Common myeloid progenitor, CD34-positive (primary cell): ENCODE measurements at regions not wholly inside any gene's neighbourhood (a gene's known extent, or its start where the extent isn't known, plus 50 kb on each side); places are given as distances from the start of the nearest gene placed in this dataset.

Experiments
- CTCF ChIA-PET: fragments of 350-600 bp; sonication (Branson Sonifier 250); formaldehyde crosslinking; loops from one replicate; lab custom pipeline; 2021; ENCODE audit warnings: antibody characterized with exemption; lab: Charles Lee
- POLR2A ChIA-PET: fragments of 350-600 bp; sonication (Branson Sonifier 250); formaldehyde crosslinking; loops from one replicate; lab custom pipeline; 2021; ENCODE audit warnings: antibody characterized with exemption; lab: Charles Lee
- DNase-seq, 3 donors: peaks; one replicate each; pipeline versions ENCODE4 v3.0.0 to v3.0.0-alpha.2; 2013
- H3K27ac ChIP-seq, 2 experiments: 1 replicate in 1 of 2; 2 replicates in 1 of 2; pipeline ENCODE4 v1.7.0; 2013; ENCODE audit warnings: inconsistent platforms in 2 of 2, low read length in 2 of 2, mild to moderate bottlenecking in 2 of 2, low read depth in 1 of 2, moderate library complexity in 1 of 2; ENCODE audit not compliant: severe bottlenecking in 2 of 2, insufficient read depth in 1 of 2, poor library complexity in 1 of 2
- H3K27me3 ChIP-seq, 5 experiments: replicated peaks in 2 of 5; 1 replicate in 3 of 5; 2 replicates in 2 of 5; pipeline versions ENCODE4 v1.6.1 to v1.7.0; 2013; ENCODE audit warnings: low read length in 4 of 5, mild to moderate bottlenecking in 2 of 5, moderate library complexity in 2 of 5, inconsistent platforms in 1 of 5; ENCODE audit not compliant: insufficient read depth in 5 of 5, control insufficient read depth in 4 of 5
- H3K36me3 ChIP-seq, 4 experiments: 1 replicate in 2 of 4; 2 replicates in 2 of 4; pipeline versions ENCODE4 v1.6.1 to v1.7.0; 2013; ENCODE audit warnings: low read length in 3 of 4, control low read depth in 1 of 4, mild to moderate bottlenecking in 1 of 4; ENCODE audit not compliant: control insufficient read depth in 4 of 4, insufficient read depth in 4 of 4
- H3K4me1 ChIP-seq, 4 experiments: 1 replicate in 3 of 4; 2 replicates in 1 of 4; pipeline versions ENCODE4 v1.6.1 to v1.7.1; 2013; ENCODE audit warnings: low read length in 3 of 4, mild to moderate bottlenecking in 3 of 4, control low read depth in 1 of 4, inconsistent platforms in 1 of 4, moderate library complexity in 1 of 4; ENCODE audit not compliant: control insufficient read depth in 4 of 4, insufficient read depth in 4 of 4; ENCODE audit errors: control extremely low read depth in 1 of 4
- H3K4me3 ChIP-seq, 7 experiments: 1 replicate in 4 of 7; 2 replicates in 3 of 7; pipeline versions ENCODE4 v1.5.1 to v1.7.0; 2013; ENCODE audit warnings: mild to moderate bottlenecking in 7 of 7, low read length in 6 of 7, moderate library complexity in 6 of 7, inconsistent platforms in 2 of 7, low read depth in 2 of 7, control low read depth in 1 of 7; ENCODE audit not compliant: insufficient read depth in 4 of 7, control insufficient read depth in 1 of 7; ENCODE audit errors: extremely low read depth in 1 of 7
- H3K9me3 ChIP-seq, 5 experiments: 1 replicate in 4 of 5; 2 replicates in 1 of 5; pipeline versions ENCODE4 v1.6.1 to v1.7.1; 2013; ENCODE audit warnings: low read length in 4 of 5, mild to moderate bottlenecking in 2 of 5, inconsistent platforms in 1 of 5, low read depth in 1 of 5, moderate library complexity in 1 of 5; ENCODE audit not compliant: control insufficient read depth in 4 of 5, insufficient read depth in 2 of 5; ENCODE audit errors: control extremely low read depth in 1 of 5
- WGBS: methylation state at CpG from one replicate; pipeline ENCODE4 v1.1.5; 2013; ENCODE audit not compliant: insufficient coverage; 5-methylcytosine and 5-hydroxymethylcytosine counted together

DNA sequence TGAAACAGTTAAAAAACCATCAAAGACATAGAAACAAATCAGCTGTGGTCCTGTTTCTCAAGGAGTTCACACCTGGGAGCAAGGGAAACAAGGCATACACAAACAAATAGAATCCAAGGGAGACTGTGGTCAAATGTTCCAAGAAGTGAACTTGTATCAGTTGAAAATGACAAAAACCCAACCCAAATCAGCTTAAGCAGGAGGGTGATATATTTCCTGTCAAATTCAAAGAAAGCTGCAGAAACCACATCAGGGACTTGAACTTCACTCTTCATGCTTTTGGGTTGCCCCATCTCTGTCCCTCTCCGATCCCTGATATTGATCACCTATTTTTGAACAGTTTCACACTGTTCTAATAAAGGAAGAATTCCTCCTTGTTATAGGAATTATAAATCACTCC lies 148.6 kb upstream of the FMR1 start:
- no CpG with 5 or more reads among the region's 1 CpG for WGBS
- peak overlapping the region in 1 of 7 experiments; percentile 34 for H3K4me3 ChIP-seq
- peaks cover 0 to 5% (median under 1%) of the 10 kb centered on the region in 4 experiments for H3K4me1 ChIP-seq
- no peaks in the 10 kb centered on the region for H3K36me3 ChIP-seq
- no peaks in the 10 kb centered on the region for H3K27me3 ChIP-seq
- no peak overlapping the region for H3K27ac ChIP-seq
- peak in 2 of 3 donors; percentile 44 to 59 for DNase-seq
- ChIA-PET CTCF (no interaction called here), POLR2A (no interaction called here)
- no peaks in the 10 kb centered on the region for H3K9me3 ChIP-seq

DNA sequence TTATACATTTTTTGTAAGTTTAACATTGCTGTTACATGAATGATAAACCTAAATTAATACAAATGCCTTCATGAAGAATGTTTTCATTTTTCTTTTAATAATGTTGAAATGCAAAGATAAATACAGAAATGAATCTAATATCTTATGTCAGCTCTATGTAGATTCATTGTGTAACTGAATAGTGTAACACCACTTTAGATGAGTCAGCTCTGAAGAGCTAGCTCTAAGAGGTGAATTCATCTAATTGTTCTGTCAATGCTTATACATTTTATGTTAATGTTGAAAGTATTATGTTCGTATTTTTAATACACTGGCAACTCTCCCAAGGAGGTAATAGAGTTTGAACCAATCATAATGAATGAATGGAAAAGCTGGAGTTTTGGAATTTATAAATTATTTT lies 146.9 kb upstream of the FMR1 start:
- no peak overlapping the region for H3K4me3 ChIP-seq
- ChIA-PET POLR2A (no interaction called here), CTCF (interaction anchor here (0.7 kb wide), 1 partner anchor 17 kb away, joined by 3 read pairs; no protein-coding TSS in a partner anchor)
- H3K27ac ChIP-seq = no peak overlapping the region
- no peak for DNase-seq
- H3K4me1 ChIP-seq = peaks cover 0 to 5% (median under 1%) of the 10 kb centered on the region in 4 experiments
- no peaks in the 10 kb centered on the region for H3K27me3 ChIP-seq
- no CpG with 5 or more reads among the region's 1 CpG for WGBS
- no peaks in the 10 kb centered on the region for H3K36me3 ChIP-seq
- H3K9me3 ChIP-seq = no peaks in the 10 kb centered on the region

DNA sequence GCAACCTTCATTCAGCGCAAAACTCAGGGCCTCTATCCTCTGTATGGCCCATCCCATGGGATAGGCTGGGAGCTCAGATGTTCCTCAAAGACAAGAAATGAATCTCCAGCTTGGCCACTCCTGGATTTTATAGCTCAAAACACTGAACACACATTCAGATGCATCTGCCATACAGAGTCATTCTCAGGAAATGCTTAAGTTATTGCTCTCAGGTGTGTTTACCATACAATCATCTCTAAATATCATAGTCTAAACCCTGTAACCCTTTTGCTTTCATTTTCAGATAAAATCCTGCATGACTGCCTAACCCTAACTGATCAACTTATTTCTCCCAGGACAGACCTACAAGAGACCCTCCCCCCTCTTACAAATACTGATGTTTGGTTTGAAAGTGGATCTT lies 140.9 kb upstream of the FMR1 start:
- CTCF ChIA-PET = no interaction called here
- WGBS = 100% methylated on average over 1 of the region's 1 CpG

DNA sequence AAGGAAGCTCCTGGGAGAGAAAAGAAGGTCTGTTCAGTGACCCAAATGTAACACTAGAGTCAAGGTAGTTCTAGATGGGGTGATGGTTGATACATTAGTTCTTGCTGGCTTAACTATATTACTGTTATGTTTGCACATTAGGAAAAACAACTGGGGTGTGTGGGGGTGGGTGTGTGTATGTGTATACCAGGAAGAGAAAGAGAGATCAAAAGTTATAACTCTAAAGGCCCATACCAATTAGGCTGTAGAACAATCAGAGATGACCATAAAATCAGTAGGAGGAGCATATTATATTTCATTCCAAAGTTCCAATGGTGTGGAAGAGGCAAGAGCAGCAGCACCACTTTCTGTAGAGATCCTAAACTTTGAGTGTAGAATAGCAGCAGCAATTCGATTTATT lies 134.7 kb upstream of the FMR1 start:
- no peak overlapping the region for H3K4me3 ChIP-seq
- H3K27ac ChIP-seq = no peak overlapping the region
- H3K27me3 ChIP-seq = no peaks in the 10 kb centered on the region
- no peak for DNase-seq
- peaks cover 0 to 6% (median 2%) of the 10 kb centered on the region in 4 experiments for H3K4me1 ChIP-seq
- WGBS = no CpG with 5 or more reads among the region's 1 CpG
- POLR2A ChIA-PET = no interaction called here
- CTCF ChIA-PET = no interaction called here
- no peaks in the 10 kb centered on the region for H3K36me3 ChIP-seq
- H3K9me3 ChIP-seq = no peaks in the 10 kb centered on the region

More for the DNA sequence above, 140.9 kb upstream of the FMR1 start:
- Histone ChIP-seq H3K36me3 (no peaks in the 10 kb centered on the region), H3K4me3 (no peak overlapping the region), H3K27ac (no peak overlapping the region), H3K27me3 (no peaks in the 10 kb centered on the region), H3K4me1 (peaks cover 0 to 4% (median 3%) of the 10 kb centered on the region in 4 experiments), H3K9me3 (no peaks in the 10 kb centered on the region)
- POLR2A ChIA-PET = no interaction called here
- DNase-seq = no peak

DNA sequence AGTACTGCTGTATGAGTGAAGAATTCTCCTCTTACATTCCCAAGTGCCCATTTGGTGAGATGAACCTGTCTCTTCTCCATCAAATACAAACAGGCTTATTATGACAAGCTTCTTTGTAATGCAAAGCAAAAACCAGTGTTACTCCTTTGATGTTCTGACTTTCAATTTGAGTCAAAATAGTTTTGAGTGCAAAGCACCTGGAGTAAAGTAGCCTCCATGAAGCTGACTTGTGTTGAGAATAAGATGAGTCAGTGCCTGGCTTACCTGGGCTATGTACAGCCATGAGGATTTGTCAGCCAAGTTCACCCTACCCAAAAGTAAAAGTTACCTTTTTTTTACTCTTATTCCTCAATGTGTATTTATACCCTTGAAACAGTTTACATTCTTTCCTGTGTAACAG lies 132.5 kb upstream of the FMR1 start:
- POLR2A ChIA-PET = no interaction called here
- Histone ChIP-seq H3K36me3 (no peaks in the 10 kb centered on the region), H3K4me1 (peaks cover 0 to 6% (median 2%) of the 10 kb centered on the region in 4 experiments)

DNA sequence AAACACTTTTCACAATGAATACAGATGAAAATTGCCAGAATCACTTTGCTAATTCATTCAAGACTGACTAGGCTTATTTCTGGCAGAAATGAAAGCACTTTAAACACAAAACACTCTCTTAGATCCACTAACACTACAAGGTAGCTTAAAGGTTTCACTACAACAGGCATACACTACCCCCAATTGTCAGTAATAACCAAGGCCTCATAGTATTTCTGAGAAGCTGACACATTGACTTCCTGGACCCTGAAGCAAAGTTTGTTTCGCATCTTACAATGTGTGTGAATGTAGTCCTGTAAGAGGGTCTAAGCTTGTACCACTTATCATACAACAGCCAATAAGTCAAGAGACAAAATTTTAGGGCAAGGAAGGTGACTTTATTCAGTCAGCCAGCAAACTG lies 129.9 kb upstream of the FMR1 start:
- POLR2A ChIA-PET = no interaction called here
- DNase-seq = no peak
- H3K27me3 ChIP-seq = no peaks in the 10 kb centered on the region
- WGBS = no CpG with 5 or more reads among the region's 1 CpG
- H3K27ac ChIP-seq = no peak overlapping the region
- CTCF ChIA-PET = no interaction called here
- no peaks in the 10 kb centered on the region for H3K4me1 ChIP-seq
- H3K9me3 ChIP-seq = no peaks in the 10 kb centered on the region
- H3K36me3 ChIP-seq = no peaks in the 10 kb centered on the region
- H3K4me3 ChIP-seq = no peak overlapping the region

More for the DNA sequence above, 132.5 kb upstream of the FMR1 start:
- H3K4me3 ChIP-seq = no peak overlapping the region
- CTCF ChIA-PET = no interaction called here
- H3K27me3 ChIP-seq = no peaks in the 10 kb centered on the region
- no peak for DNase-seq
- H3K9me3 ChIP-seq = no peaks in the 10 kb centered on the region
- H3K27ac ChIP-seq = no peak overlapping the region

DNA sequence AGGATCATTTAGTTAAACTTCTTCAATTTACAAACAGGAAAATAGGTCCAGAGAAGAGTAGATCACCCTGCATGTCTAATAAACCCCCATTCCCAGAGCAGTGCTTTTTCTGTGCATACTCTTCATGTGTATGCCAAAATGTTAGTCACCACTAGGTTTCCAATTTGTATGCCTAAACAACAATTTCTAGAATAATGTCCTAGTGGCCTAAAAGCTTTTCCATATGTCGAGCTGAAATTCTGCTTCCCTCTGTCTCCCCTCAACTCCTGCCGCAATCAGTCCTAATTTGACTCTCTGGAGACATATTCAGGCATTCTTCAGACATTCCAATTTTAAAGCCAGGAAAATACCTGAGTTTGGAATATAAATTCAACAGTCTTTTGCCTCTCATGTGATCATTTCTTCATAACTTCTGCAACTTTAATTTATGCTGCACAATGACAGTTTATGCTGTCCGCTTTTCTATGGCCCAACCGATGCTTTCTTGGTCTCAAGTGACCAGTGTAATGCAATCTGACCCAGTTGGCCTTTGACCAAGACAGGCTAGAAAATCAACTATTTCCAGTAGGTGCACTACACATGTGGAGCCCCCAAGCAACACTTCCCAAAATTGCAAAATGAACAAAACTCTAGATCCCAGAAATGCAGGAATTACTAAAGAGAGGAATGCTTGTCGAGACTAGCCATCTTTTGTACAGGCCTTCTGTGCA lies 122.9 kb upstream of the FMR1 start:
- no peaks in the 10 kb centered on the region for H3K27me3 ChIP-seq
- H3K4me3 ChIP-seq = no peak overlapping the region
- no peaks in the 10 kb centered on the region for H3K9me3 ChIP-seq
- H3K27ac ChIP-seq = no peak overlapping the region
- ChIA-PET CTCF (no interaction called here), POLR2A (no interaction called here)
- no peaks in the 10 kb centered on the region for H3K4me1 ChIP-seq
- no peaks in the 10 kb centered on the region for H3K36me3 ChIP-seq
- WGBS = 86% methylated on average over 4 of the region's 5 CpGs
- no peak for DNase-seq
